Erythroblast (primary cell): ENCODE measurements at regions not wholly inside any gene's neighbourhood (a gene's known extent, or its start where the extent isn't known, plus 50 kb on each side); places are given as distances from the start of the nearest gene placed in this dataset.

Source experiments
- DNase-seq, 2 experiments: peaks; one replicate each; lab custom pipeline; 2025; lab: John Stamatoyannopoulos, UW
- GATA1 ChIP-seq: IDR thresholded peaks from 2 replicates; pipeline ENCODE4 v1.6.1; 2011; ENCODE audit warnings: low read depth, mild to moderate bottlenecking, control low read depth, low read length, moderate library complexity
- POLR2A ChIP-seq: IDR thresholded peaks from 2 replicates; pipeline ENCODE4 v1.6.1; 2011; ENCODE audit warnings: mild to moderate bottlenecking, low read length

DNA sequence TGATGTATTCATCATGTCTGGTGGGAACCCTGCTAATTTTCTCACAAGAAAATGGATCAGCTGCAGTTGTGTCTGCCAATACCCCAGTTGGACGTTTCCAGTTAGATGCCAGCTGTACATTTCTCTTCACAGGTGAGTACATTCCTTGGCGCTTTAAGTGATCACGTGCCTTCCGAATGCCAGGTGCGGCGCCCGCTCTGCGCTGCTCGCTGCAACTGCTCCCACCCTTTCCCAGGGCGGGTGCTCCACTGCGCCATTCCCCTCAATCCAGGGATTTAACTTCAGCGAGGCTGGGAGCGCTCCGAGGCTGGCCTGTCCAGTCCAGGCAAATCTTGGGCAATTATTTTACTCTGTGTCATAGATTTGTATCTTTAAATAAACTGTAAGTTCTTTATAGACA, 225.0 kb upstream of the RAB6C start:
- TF ChIP-seq GATA1 = no peak
- no peak for TF ChIP-seq POLR2A
- no peak for DNase-seq

DNA sequence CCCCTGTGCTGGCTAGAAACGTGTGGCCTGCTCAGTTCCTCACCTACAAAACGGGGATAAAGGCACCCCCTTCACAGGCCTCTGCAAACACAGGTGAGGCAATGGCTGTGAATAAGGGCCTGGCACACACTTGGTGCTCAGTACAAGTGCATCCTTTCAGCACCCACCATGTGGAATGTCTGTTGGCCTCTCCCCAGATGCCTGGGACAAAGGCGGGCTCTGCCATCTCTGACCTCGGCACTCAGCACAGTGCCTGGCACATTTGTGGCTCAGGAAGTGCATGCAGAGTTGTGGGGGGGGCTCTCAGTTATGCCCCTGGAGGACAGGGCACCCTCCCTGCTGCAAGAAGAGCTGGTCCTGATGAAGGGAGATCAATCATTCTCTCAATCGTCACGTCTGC, 224.6 kb upstream of the RAB6C start:
- DNase-seq = no peak
- TF ChIP-seq POLR2A (no peak), GATA1 (no peak)

DNA sequence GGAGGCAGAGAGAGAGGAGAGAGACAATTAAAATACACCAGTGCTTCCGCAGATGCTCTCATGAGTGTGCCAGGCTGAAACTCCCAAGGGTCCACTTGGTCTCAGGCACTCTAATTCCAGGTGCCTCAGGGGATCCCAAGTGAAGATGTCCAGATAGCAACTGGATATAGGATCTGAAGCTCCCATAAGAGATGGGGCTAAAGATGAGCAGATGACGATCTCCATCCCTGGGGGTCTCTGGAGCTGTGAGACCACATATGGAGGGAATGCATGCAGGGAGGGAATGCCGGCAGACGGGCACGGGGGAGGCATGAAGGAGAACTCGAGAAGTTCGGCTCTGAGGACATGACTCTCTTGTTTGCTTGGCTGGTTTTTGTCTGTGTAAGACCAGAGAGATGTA, 223.7 kb upstream of the RAB6C start:
- no peak for DNase-seq
- no peak for TF ChIP-seq POLR2A
- TF ChIP-seq GATA1 = no peak

DNA sequence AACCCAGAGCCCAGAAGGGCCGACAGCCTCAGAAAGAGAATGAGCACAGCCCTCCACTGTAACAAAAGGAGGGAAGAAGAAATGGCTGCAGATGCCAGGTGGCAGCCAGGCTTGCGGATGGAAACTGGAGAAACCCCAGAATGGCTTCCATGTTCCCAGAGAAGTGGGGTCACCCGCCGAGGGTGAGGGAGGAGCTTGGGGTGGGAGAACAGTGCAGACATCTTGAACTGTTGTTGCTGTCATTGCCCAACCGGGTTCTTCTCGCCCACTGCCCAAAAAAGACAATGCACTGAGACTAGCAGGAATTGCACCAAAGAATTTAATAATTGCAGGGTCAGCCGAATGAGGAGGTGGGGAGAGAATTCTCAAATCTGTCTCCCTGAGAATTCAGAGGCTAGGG, 223.2 kb upstream of the RAB6C start:
- no peak for TF ChIP-seq GATA1
- TF ChIP-seq POLR2A = no peak
- DNase-seq = no peak

DNA sequence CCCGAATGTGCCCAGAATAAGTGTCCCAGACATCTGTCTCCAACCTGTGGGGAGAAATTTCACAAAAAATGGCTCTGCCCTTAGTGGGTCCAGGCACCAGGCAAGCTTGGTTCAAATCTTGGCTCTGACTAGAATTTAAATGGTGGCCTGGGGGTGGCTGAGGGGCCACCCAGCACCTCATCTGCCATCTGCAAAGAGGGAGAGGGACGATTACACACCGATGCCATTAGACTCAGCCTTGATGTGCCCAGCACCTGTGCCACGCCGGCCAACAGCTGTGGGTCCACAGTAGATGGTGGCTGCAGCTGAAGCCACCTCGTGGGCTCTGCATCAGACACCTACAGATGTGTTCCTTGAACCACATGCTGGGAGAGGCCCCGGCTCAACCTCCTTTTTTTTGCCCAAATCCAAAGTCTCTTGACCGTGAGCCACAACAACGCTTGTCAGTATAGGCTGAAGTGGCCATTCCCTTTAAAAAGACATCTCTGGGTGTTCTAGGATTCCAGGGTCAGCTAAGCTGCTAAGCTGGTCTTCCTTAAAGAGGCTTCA, 222.0 kb upstream of the RAB6C start:
- no peak for DNase-seq
- TF ChIP-seq POLR2A = no peak
- TF ChIP-seq GATA1 = no peak

DNA sequence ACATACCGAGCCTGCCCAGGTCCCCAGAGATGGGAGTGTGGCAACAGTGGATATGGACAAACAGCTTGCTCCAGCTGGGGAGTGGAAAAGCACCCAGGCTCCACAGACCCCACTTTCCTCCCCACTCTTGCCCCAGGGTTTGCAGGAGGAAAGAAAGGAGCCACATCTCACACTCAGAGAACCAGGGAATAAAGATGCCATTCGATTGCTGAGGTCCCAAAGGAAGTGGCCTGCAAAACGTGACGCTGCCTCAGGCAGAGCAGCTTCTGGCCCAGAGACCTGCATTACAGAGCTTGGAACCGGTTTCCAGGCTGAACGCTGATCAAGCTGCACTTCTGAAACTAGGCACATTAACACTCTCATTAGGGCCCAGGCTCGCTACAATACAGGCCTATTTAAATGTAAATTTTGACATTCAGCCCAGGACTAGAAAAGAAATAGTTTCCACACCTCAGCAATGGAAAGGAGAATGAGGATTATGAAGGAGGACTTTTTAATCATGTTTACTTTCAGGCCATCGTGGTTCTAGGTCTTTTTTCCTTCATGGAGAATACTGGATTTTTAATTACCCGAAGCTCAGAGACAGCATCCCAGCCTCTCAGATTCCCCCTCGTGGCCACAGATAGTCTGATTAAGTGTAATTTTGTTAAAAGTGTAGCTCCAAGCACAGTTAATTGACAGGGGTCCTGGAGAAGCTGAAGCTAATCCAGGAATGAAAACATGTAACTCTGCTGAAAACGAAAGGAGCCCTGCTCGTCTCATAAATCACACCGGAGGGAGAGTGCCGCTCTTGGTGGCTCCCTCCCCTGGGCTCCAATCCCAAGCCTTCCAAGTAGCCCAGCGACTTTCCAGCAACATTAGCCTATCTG, 221.3 kb upstream of the RAB6C start:
- TF ChIP-seq GATA1 = no peak
- no peak for TF ChIP-seq POLR2A
- DNase-seq = no peak

DNA sequence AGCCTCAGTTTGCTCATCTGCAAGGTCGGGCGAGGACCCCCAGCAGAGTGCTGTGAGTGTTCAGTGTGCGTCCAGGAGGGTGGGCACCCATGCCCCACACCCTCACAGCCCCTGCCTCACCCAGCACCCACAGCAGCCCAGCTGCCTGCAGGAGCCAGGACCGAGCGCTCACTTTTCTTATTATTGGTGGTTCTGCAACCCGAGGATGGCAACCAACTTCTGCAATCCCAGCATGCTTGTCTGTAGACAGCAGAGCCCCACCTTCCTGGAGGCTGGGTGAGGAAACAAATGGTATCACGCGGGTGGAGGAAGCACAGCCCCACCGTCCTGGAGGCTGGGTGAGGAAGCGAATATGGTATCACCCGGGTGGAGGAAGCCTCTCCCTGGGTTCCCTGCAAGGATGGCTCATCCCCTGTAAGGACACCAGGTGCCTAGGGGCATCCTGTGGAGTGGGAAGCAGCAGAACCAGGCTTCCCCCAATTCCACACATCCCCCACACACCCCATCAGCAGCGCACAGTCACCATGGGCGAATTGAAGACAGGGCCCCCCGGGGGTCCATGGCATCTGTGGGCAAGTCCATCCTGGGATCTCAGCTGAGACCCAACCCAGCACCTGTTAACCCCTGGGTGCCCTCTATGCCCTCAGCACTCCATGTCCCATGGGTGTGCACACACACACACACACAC, 220.5 kb upstream of the RAB6C start:
- DNase-seq = no peak
- TF ChIP-seq GATA1 = no peak

DNA sequence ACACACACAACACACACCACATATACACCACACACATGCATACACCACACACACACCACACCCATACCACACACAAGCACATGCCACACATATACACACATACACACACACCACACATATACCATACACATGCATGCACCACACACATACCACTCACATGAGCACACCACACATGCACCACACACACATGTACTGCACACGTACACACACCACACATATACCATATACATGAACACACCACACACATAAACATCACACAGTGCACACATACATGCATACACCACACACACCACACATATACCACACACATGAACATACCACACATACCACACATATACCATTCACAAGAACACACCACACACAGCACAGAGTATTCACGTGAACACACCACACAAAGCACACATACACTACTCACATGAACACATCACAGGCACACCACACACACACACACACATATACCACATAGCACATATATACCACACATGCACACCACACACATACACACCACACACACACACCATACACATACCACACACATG, 219.9 kb upstream of the RAB6C start:
- TF ChIP-seq GATA1 (no peak), POLR2A (no peak)
- no peak for DNase-seq

DNA sequence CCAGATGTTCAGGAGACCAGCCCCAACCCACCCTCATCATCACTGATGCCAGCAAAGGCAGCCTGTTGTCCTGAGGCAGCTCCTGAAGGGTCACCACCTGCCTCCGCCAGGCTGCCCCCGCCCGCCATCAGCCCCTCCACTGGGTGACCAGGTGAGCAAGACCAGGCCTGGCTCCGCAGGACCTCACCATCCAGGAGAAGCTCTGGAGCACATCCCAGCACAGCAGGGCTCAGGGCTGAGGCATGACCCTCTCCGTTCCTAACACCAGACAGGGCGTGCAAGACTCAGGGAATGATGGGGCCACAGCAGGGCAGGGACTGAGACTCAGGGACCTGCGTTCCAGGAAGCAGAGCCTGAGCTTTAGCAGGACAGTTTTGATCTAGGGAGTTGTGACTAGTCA, 218.8 kb upstream of the RAB6C start:
- no peak for TF ChIP-seq POLR2A
- no peak for TF ChIP-seq GATA1
- no peak for DNase-seq

DNA sequence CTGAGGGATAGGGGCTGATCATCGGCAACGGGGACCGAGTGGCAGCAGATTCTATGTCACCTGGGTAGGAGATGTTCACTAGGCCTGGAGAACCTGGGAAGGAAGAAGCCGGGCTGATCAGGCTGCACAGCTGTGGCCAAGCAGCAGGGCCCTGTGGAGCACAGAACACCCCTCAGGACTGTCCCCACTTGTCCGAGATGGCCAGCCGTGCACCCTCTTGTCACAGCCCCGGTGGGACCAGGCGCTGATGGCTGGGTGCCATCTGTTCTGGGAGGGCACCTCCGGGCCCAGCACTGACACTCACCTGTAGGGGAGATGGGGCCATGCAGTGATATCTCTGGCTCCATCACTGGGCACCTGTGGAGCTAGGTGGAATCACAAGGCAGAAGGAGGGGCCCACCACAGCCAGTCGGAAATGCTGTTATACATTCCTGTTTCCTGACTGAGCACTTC, 217.9 kb upstream of the RAB6C start:
- TF ChIP-seq GATA1 (no peak), POLR2A (no peak)

DNA sequence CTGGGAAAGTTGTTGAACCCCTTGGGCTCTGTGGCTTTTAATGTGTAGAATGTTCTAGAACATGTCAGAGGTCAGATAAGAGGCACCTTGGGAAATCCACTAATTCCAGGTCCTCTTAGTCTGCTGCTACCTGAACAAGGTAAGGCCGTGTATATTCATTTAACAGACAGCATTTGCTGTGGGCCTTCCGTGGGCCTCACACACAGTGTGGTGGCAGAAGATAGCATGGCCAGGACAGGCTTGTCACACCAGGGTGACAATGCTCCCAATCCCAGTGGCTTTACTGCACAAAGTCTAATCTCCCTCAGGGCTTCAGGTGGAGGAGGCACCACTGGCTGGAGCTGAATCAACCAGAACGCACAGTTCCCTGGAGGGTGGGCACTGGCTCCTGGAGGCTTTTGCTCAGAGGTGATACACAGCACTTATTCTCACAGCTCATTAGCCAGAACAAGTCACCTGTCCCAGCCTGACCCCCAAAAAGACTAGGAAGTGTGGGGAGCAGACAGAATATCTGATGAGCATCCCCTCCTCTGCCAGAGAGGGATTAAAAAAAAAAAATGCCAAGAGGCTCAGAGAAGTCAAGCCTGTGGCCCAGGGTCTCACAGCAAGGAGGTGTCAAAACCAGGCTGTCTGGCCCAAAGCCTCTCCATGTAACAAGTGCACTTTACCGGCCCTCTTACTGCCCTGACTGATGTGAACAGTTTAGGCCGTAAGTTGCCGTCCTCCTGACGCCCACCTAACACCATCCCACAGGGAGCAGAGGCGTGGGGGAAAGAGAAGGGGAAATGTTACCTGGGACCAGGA, 216.9 kb upstream of the RAB6C start:
- DNase-seq = no peak
- TF ChIP-seq GATA1 (no peak), POLR2A (no peak)

More for the DNA sequence above, 217.9 kb upstream of the RAB6C start:
- no peak for DNase-seq

DNA sequence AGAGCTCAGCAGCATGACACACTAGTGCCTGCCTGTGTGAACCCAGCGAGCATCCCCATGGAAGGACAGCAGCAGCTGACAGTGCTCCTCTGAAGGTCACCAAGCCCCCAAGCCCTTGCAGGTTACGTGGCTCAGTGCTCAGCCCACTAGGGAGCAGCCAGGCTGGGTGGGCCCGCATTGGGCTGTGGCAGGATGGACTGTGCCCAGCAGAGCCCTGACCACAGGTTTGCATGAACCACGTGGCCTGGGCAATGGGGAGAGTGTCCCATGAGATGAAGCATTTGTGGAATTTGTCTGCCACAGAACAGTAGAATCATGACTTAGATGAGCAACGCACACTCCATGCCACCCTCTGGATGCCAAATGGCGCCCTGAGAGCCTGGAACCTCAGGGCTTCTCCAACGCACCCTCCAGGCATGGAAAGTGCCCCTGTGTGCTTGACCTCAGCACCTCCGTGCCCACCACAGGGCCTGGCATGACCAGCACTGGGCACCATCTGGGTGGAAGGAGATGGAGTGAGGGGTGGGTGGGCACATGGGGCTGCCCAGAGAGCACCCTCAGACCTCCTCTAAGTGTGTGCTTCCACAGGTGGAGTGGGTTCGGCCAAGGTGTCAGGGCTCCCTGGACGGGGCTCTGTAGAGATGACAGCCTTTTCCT, 216.1 kb upstream of the RAB6C start:
- TF ChIP-seq GATA1 (no peak), POLR2A (no peak)
- no peak for DNase-seq

DNA sequence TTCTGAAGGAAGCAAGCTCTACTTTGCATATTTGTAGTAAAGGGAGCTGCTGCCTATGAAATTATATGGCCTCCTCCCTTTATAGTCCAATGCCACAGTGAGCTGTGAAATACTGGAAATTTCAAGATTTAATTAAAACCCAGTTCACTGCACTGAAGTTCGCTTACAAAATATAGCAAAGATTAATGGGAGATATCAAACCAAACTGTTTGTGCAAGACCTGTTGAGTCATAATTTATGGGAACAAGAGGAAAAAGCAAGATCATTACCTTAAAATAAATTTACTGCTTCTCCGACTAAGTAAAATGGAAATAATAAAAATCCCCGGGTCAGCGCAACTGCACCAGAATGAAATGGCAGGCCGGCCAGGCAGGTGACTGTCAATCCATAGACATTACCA, 215.5 kb upstream of the RAB6C start:
- TF ChIP-seq POLR2A (no peak), GATA1 (no peak)
- no peak for DNase-seq
